HCT116 (cell line): ENCODE measurements at regions not wholly inside any gene's neighbourhood (a gene's known extent, or its start where the extent isn't known, plus 50 kb on each side); places are given as distances from the start of the nearest gene placed in this dataset.
"Not testable (repeated sequence)": the region's sequence is repeated elsewhere in the genome, so short reads cannot be mapped to it uniquely, and the experiment has no call there.

Source experiments
- ATAC-seq: fragments of 200-7000 bp; cut with Tn5 transposase; 2 replicates; pipeline ENCODE4 v1.9.1; 2020; ENCODE audit warnings: mild to moderate bottlenecking, moderate library complexity
- BruUV-seq: library from RNA; stranded (reverse); fragments of 400-500 nt; replicated peaks from 2 replicates; lab custom pipeline; 2021; lab: Mats Ljungman, UMichigan
- CTCF ChIA-PET: fragments of 300-600 bp; sonication (Branson Sonifier 250); formaldehyde crosslinking; loops from one replicate; lab custom pipeline; 2021; ENCODE audit warnings: antibody characterized with exemption; lab: Charles Lee
- POLR2A ChIA-PET: fragments of 300-600, 350-600 bp; sonication (Branson Sonifier 250); formaldehyde crosslinking; loops from one replicate; lab custom pipeline; 2021; ENCODE audit warnings: antibody characterized with exemption; lab: Charles Lee
- RAD21 ChIA-PET, 2 experiments: fragments of 300-600 bp; sonication (Branson Sonifier 250); formaldehyde crosslinking; loops; one replicate each; lab custom pipeline; 2023; ENCODE audit warnings: low total read pairs in 2 of 2; ENCODE audit not compliant: uncharacterized antibody in 2 of 2, unreplicated experiment in 2 of 2, low non-redundant PET in 1 of 2; lab: Charles Lee
- DNase-seq: peaks from one replicate; pipeline ENCODE4 v3.0.0-alpha.2; 2010; ENCODE audit warnings: low read depth, low spot score
- H2AFZ ChIP-seq: fragments of 200-600 bp; shearing (Covaris generic), sonication (generic); 2 replicates; pipeline ENCODE4 v1.6.1; 2017; ENCODE audit warnings: low read depth, mixed run types, mixed read lengths, antibody characterized with exemption, low read length; ENCODE audit not compliant: poor library complexity, severe bottlenecking
- H3K27ac ChIP-seq: 2 replicates; pipeline ENCODE4 v1.5.1; 2012; ENCODE audit warnings: low read depth, low read length
- H3K27me3 ChIP-seq: fragments of 200-600 bp; sonication (generic); 2 replicates; pipeline ENCODE4 v1.6.1; 2016; ENCODE audit warnings: mixed run types, low read length, mixed read lengths; ENCODE audit not compliant: insufficient read depth
- H3K36me3 ChIP-seq, 2 experiments: fragments of 200-500 bp in 1 of 2; fragments of 200-600 bp in 1 of 2; sonication (Bioruptor generic) in 1 of 2; sonication (generic) in 1 of 2; 2 replicates each; pipeline versions ENCODE4 v1.5.1 to v1.6.1; 2014 to 2016; ENCODE audit warnings: low read length in 2 of 2, inconsistent platforms in 1 of 2, mixed read lengths in 1 of 2, mixed run types in 1 of 2; ENCODE audit not compliant: insufficient read depth in 2 of 2, control insufficient read depth in 1 of 2
- H3K4me1 ChIP-seq, 2 experiments: fragments of 200-600 bp in 1 of 2; sonication (generic) in 1 of 2; 2 replicates each; pipeline versions ENCODE4 v1.5.1 to v1.6.1; 2012 to 2017; ENCODE audit warnings: low read length in 2 of 2, inconsistent platforms in 1 of 2, mild to moderate bottlenecking in 1 of 2, mixed read lengths in 1 of 2, mixed run types in 1 of 2, moderate library complexity in 1 of 2; ENCODE audit not compliant: insufficient read depth in 2 of 2, control insufficient read depth in 1 of 2
- H3K4me2 ChIP-seq: fragments of 200-600 bp; sonication (generic); 2 replicates; pipeline ENCODE4 v1.6.1; 2017; ENCODE audit warnings: mixed run types, low read length, mixed read lengths
- H3K4me3 ChIP-seq, 2 experiments: fragments of 200-600 bp in 1 of 2; sonication (generic) in 1 of 2; replicated peaks in 1 of 2; 2 replicates each; pipeline ENCODE4 v1.5.1; 2011 to 2016; ENCODE audit warnings: low read length in 2 of 2, control low read depth in 1 of 2, low read depth in 1 of 2, mild to moderate bottlenecking in 1 of 2, mixed read lengths in 1 of 2, mixed run types in 1 of 2
- H3K79me2 ChIP-seq: fragments of 200-600 bp; sonication (generic); 2 replicates; pipeline ENCODE4 v1.6.1; 2017; ENCODE audit warnings: mild to moderate bottlenecking, mixed run types, low read length, moderate library complexity, mixed read lengths; ENCODE audit not compliant: insufficient read depth
- H3K9ac ChIP-seq: fragments of 200-600 bp; sonication (generic); 2 replicates; pipeline ENCODE4 v1.6.1; 2016; ENCODE audit warnings: low read length, mixed read lengths
- H3K9me2 ChIP-seq: fragments of 200-600 bp; sonication (generic), shearing (Covaris generic); 2 replicates; pipeline ENCODE4 v1.6.1; 2017; ENCODE audit warnings: mixed run types, mild to moderate bottlenecking, moderate library complexity; ENCODE audit not compliant: insufficient read depth
- H3K9me3 ChIP-seq, 2 experiments: fragments of 200-500 bp in 1 of 2; fragments of 200-600 bp in 1 of 2; sonication (Bioruptor generic) in 1 of 2; sonication (generic) in 1 of 2; 2 replicates each; pipeline ENCODE4 v1.6.1; 2014 to 2017; ENCODE audit warnings: low read length in 2 of 2, mixed read lengths in 2 of 2, inconsistent platforms in 1 of 2, low read depth in 1 of 2, mild to moderate bottlenecking in 1 of 2, mixed run types in 1 of 2, moderate library complexity in 1 of 2; ENCODE audit not compliant: control insufficient read depth in 1 of 2, insufficient read depth in 1 of 2
- H4K20me1 ChIP-seq: fragments of 200-600 bp; sonication (generic), shearing (Covaris generic); 2 replicates; pipeline ENCODE4 v1.6.1; 2017; ENCODE audit warnings: mixed run types, mild to moderate bottlenecking, moderate library complexity; ENCODE audit not compliant: insufficient read depth
- intact Hi-C: fragments of 100-400 bp; cut with micrococcal nuclease; formaldehyde crosslinking; loops from 2 replicates; pipeline ENCODE4 v1.10.0; 2022

DNA sequence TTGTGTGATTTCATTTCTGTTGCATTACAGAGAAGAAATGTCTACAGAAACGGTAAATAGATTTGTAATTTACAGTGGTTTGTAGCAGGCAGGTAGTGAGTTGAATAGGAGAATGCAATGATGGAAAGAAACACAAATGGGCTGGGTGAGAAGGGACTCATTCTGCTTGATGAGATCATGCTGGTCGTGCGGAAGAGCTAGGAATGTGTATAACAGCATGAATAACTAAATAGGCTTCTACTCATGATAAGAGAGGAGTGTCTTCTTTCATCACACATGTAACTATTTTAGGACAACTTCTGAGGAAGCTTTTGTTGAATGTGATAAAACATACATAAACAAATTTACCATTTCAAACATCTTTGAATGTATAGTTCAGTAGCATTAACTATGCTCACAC is 113.0 kb upstream of the HSFY1 start:
- H3K79me2 ChIP-seq, H3K9me2 ChIP-seq, H4K20me1 ChIP-seq, CTCF ChIA-PET, ATAC-seq, H3K4me2 ChIP-seq, H3K4me3 ChIP-seq, H3K27ac ChIP-seq, H3K9ac ChIP-seq, intact Hi-C loops, RAD21 ChIA-PET, H3K4me1 ChIP-seq, BruUV-seq, H3K36me3 ChIP-seq, H2AFZ ChIP-seq, DNase-seq, H3K9me3 ChIP-seq, H3K27me3 ChIP-seq, POLR2A ChIA-PET: not testable (repeated sequence)

DNA sequence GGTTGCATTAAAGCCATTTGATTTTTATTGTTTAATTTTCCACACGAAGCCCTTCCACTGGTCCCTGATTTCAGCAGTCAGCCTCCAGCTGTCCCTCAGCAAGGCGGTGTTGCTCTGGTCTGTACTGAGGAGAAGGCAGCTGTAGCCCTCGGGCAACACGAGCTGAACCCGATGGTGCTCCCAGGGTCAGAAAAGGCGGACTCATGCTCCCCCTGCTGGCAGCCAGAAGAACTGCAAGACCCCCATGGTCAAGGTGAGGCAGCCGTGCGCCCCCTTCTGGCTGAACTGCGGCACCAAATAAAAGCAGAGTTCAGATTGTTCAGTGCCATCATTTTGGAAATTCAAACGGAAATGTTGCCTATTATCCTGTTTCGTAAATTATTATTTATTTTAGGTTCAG is 100.7 kb upstream of the HSFY1 start:
- intact Hi-C loops, H3K36me3 ChIP-seq, H4K20me1 ChIP-seq, POLR2A ChIA-PET, H3K27me3 ChIP-seq, DNase-seq, H3K9me3 ChIP-seq, H3K27ac ChIP-seq, H3K4me3 ChIP-seq, H3K4me2 ChIP-seq, H3K9me2 ChIP-seq, H3K9ac ChIP-seq, BruUV-seq, H2AFZ ChIP-seq, H3K79me2 ChIP-seq, CTCF ChIA-PET, H3K4me1 ChIP-seq, RAD21 ChIA-PET, ATAC-seq: not testable (repeated sequence)

DNA sequence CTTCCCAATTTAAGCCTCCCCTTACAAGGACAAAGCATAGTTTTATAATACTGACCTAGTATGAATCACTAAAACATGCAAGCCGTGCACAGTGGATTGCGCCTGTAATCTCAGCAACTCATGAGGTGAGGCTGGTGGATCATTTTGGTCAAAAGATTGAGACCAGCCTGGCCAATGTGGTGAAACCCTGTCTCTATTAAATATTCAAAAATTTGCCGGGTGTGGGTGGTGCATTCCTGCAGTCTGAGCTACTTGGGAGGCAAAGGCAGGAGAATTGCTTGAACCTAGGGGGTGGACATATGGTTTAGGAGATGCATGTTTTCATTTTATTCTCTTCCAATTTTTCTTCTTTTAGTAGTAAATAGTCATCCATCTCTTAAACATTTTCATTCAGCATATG is 93.7 kb upstream of the HSFY1 start:
- H3K27me3 ChIP-seq, H3K4me2 ChIP-seq, CTCF ChIA-PET, DNase-seq, H3K79me2 ChIP-seq, POLR2A ChIA-PET, H4K20me1 ChIP-seq, H3K36me3 ChIP-seq, H3K4me3 ChIP-seq, H3K9me2 ChIP-seq, H3K27ac ChIP-seq, H3K9me3 ChIP-seq, BruUV-seq, RAD21 ChIA-PET, H3K9ac ChIP-seq, intact Hi-C loops, ATAC-seq, H3K4me1 ChIP-seq, H2AFZ ChIP-seq: not testable (repeated sequence)

DNA sequence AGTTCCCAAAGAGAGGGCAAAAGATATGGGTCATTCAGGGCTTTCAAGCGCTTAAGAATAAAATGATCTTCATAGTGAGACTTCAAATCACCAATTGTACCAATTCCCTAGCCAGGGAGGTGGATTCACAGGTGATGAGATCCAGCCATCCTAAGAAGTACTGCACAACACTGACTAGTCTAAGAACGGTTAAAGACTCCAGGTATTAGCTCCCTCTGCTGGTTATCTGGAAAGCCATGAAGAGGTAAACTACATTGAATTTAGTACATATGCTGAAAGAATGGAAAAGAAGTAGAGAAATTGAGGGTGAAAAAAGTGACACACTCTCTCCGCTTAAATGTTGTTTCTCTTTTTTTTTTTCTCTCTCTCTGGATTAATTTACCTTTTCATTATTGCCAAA is 87.4 kb upstream of the HSFY1 start:
- intact Hi-C loops, H3K9me3 ChIP-seq, H3K9ac ChIP-seq, BruUV-seq, H3K4me1 ChIP-seq, RAD21 ChIA-PET, H3K27ac ChIP-seq, H3K36me3 ChIP-seq, POLR2A ChIA-PET, H3K27me3 ChIP-seq, DNase-seq, ATAC-seq, CTCF ChIA-PET, H3K4me3 ChIP-seq, H3K79me2 ChIP-seq, H2AFZ ChIP-seq, H3K9me2 ChIP-seq, H4K20me1 ChIP-seq, H3K4me2 ChIP-seq: not testable (repeated sequence)
